Fibroblast of lung (primary cell): ENCODE measurements at regions not wholly inside any gene's neighbourhood (a gene's known extent, or its start where the extent isn't known, plus 50 kb on each side); places are given as distances from the start of the nearest gene placed in this dataset.

Source experiments
- DNase-seq, 2 donors: peaks; one replicate each; pipeline versions ENCODE4 v3.0.0 to v3.0.0-alpha.2; 2010; ENCODE audit warnings: low read depth in 2 of 2
- H2AFZ ChIP-seq: 2 replicates; pipeline ENCODE4 v1.5.1; 2012; ENCODE audit warnings: low read length, control low read depth, inconsistent platforms
- H3K27ac ChIP-seq: 2 replicates; pipeline ENCODE4 v1.5.1; 2011; ENCODE audit warnings: low read length, control low read depth; ENCODE audit not compliant: insufficient read depth
- H3K27me3 ChIP-seq: 2 replicates; pipeline ENCODE4 v1.5.1; 2011; ENCODE audit warnings: mild to moderate bottlenecking, low read length; ENCODE audit not compliant: control insufficient read depth, insufficient read depth
- H3K36me3 ChIP-seq: 2 replicates; pipeline ENCODE4 v1.5.1; 2011; ENCODE audit warnings: low read length; ENCODE audit not compliant: control insufficient read depth, insufficient read depth
- H3K4me1 ChIP-seq: 2 replicates; pipeline ENCODE4 v1.5.1; 2011; ENCODE audit warnings: low read length; ENCODE audit not compliant: control insufficient read depth, insufficient read depth; ENCODE audit errors: extremely low read depth
- H3K4me2 ChIP-seq: 2 replicates; pipeline ENCODE4 v1.5.1; 2011; ENCODE audit warnings: low read length, control low read depth; ENCODE audit not compliant: insufficient read depth; ENCODE audit errors: extremely low read depth
- H3K4me3 ChIP-seq, 4 experiments: fragments of 200-600 bp in 1 of 4; sonication (generic) in 1 of 4; replicated peaks in 1 of 4; 2 replicates each; pipeline ENCODE4 v1.5.1; 2011 to 2016; ENCODE audit warnings: low read length in 4 of 4, low read depth in 3 of 4, mild to moderate bottlenecking in 3 of 4, control low read depth in 2 of 4, inconsistent platforms in 1 of 4, mixed read lengths in 1 of 4; ENCODE audit not compliant: insufficient read depth in 1 of 4; ENCODE audit errors: control extremely low read depth in 1 of 4
- H3K79me2 ChIP-seq: 2 replicates; pipeline ENCODE4 v1.5.1; 2012; ENCODE audit warnings: mild to moderate bottlenecking, low read length, inconsistent platforms; ENCODE audit not compliant: control insufficient read depth, insufficient read depth
- H3K9ac ChIP-seq: 2 replicates; pipeline ENCODE4 v1.5.1; 2011; ENCODE audit warnings: mild to moderate bottlenecking, low read length, control low read depth; ENCODE audit not compliant: insufficient read depth
- H3K9me3 ChIP-seq: 2 replicates; pipeline ENCODE4 v1.5.1; 2012; ENCODE audit warnings: low read depth, low read length; ENCODE audit not compliant: control insufficient read depth, insufficient read depth
- H4K20me1 ChIP-seq: 2 replicates; pipeline ENCODE4 v1.5.1; 2011; ENCODE audit warnings: low read length; ENCODE audit not compliant: control insufficient read depth, insufficient read depth; ENCODE audit errors: extremely low read depth
- CTCF ChIP-seq, 2 donors: IDR thresholded peaks in 1 of 2; conservative IDR thresholded peaks in 1 of 2; 1 replicate in 1 of 2; 2 replicates in 1 of 2; pipeline ENCODE4 v1.5.1; 2011 to 2012; ENCODE audit warnings: low read length in 2 of 2, control low read depth in 1 of 2, inconsistent platforms in 1 of 2, low read depth in 1 of 2, mild to moderate bottlenecking in 1 of 2
- EZH2 ChIP-seq: IDR thresholded peaks from 2 replicates; pipeline ENCODE4 v1.5.1; 2012; ENCODE audit warnings: low read length, control low read depth, mild to moderate bottlenecking; ENCODE audit errors: missing control alignments

GRCh38 chr5:104904561-104904960, 1342.0 kb upstream of the NUDT12 start:
- H3K36me3 ChIP-seq = no peaks in the 10 kb centered on the region
- H3K9me3 ChIP-seq = no peaks in the 10 kb centered on the region
- no peaks in the 10 kb centered on the region for H4K20me1 ChIP-seq
- no peaks in the 10 kb centered on the region for H3K4me1 ChIP-seq
- DNase-seq = no peak
- TF ChIP-seq CTCF (conservative IDR thresholded peaks at IDR 0.05 in 1 of 2, IDR thresholded peaks at IDR 0.05 in 1 of 2; ENCODE audit: low read depth in 1 of 2, low read length in 2 of 2) (no peak), EZH2 (no peak)
- no peaks in the 10 kb centered on the region for H3K27me3 ChIP-seq
- H2AFZ ChIP-seq = no peak overlapping the region
- H3K79me2 ChIP-seq = no peaks in the 10 kb centered on the region
- H3K4me3 ChIP-seq = no peak overlapping the region
- no peak overlapping the region for H3K4me2 ChIP-seq
- no peak overlapping the region for H3K27ac ChIP-seq
- no peak overlapping the region for H3K9ac ChIP-seq

GRCh38 chr5:104903941-104904340, 1341.4 kb upstream of the NUDT12 start:
- Histone ChIP-seq H3K9ac (no peak overlapping the region), H3K79me2 (no peaks in the 10 kb centered on the region), H3K27ac (no peak overlapping the region), H3K36me3 (no peaks in the 10 kb centered on the region), H3K27me3 (no peaks in the 10 kb centered on the region), H3K4me2 (no peak overlapping the region), H4K20me1 (no peaks in the 10 kb centered on the region), H2AFZ (no peak overlapping the region), H3K4me3 (no peak overlapping the region), H3K4me1 (no peaks in the 10 kb centered on the region), H3K9me3 (no peaks in the 10 kb centered on the region)
- no peak for DNase-seq
- TF ChIP-seq CTCF (conservative IDR thresholded peaks at IDR 0.05 in 1 of 2, IDR thresholded peaks at IDR 0.05 in 1 of 2; ENCODE audit: low read depth in 1 of 2, low read length in 2 of 2) = no peak
- no peak for TF ChIP-seq EZH2

- Histone ChIP-seq H3K79me2 (no peaks in the 10 kb centered on the region), H3K4me1 (no peaks in the 10 kb centered on the region), H4K20me1 (no peaks in the 10 kb centered on the region), H2AFZ (no peak overlapping the region), H3K27me3 (no peaks in the 10 kb centered on the region), H3K27ac (no peak overlapping the region), H3K9ac (no peak overlapping the region), H3K9me3 (no peaks in the 10 kb centered on the region), H3K36me3 (no peaks in the 10 kb centered on the region), H3K4me3 (no peak overlapping the region), H3K4me2 (no peak overlapping the region)
- TF ChIP-seq EZH2 (no peak), CTCF (conservative IDR thresholded peaks at IDR 0.05 in 1 of 2, IDR thresholded peaks at IDR 0.05 in 1 of 2; ENCODE audit: low read depth in 1 of 2, low read length in 2 of 2) (no peak)
- no peak for DNase-seq
Observed at GRCh38 chr5:104891596-104891995, 1329.0 kb upstream of the NUDT12 start.
